ENCODE measurements at regions not wholly inside any gene's neighbourhood (a gene's known extent, or its start where the extent isn't known, plus 50 kb on each side); places are given as distances from the start of the nearest gene placed in this dataset.

DNA sequence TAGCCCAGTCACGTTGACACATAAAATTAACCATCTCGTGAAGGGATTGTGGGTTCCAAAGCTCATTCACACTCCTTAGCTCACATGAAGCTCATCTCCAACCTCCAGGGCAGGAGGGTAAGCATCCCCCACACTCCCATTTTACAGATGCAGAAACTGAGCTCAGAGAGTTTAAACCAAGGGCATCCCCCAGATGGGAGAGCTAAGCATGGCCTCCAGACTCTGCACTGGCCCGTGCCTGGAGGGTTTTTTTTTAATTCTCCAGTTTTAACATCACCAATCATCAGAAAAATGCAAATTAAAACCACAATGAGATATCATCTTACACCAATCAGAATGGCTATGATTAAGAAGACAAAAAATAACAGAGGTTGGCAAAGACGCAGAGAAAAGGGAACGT is 53.3 kb upstream of the TCF7L2 start:
- H3K9me3 Mint-ChIP-seq = peaks cover 4 to 12% (median 8%) of the 10 kb centered on the region in 7 donors
- Histone ChIP-seq H4K20me1 (ENCODE audit: insufficient read depth, low read length) (no peaks in the 10 kb centered on the region), H3K27me3 (ENCODE audit: control insufficient read depth in 2 of 2, insufficient read depth in 2 of 2, low read length in 2 of 2) (no peaks in the 10 kb centered on the region), H3K27ac (ENCODE audit: low read depth in 1 of 2, low read length in 2 of 2) (no peak overlapping the region), H3K4me3 (replicated peaks in 1 of 3; ENCODE audit: low read depth in 2 of 3, low read length in 3 of 3) (no peak overlapping the region), H2AFZ (ENCODE audit: insufficient read depth, low read depth, low read length, poor library complexity, severe bottlenecking) (no peak overlapping the region), H3K36me3 (replicated peaks in 1 of 2; ENCODE audit: control insufficient read depth in 1 of 2, insufficient read depth in 2 of 2, low read length in 2 of 2) (no peaks in the 10 kb centered on the region), H3K9me3 (replicated peaks in 1 of 2; ENCODE audit: control insufficient read depth in 1 of 2, insufficient read depth in 1 of 2, low read length in 2 of 2) (no peaks in the 10 kb centered on the region), H3K4me1 (ENCODE audit: control insufficient read depth in 1 of 2, insufficient read depth in 2 of 2, low read length in 2 of 2) (peaks cover 4% of the 10 kb centered on the region in 2 donors), H3K79me2 (ENCODE audit: insufficient read depth, low read length) (no peaks in the 10 kb centered on the region), H3K4me2 (replicated peaks; ENCODE audit: extremely low read depth, low read length, poor library complexity, severe bottlenecking) (no peak overlapping the region), H3K9ac (ENCODE audit: insufficient read depth, low read length, poor library complexity, severe bottlenecking) (no peak overlapping the region)
- peak overlapping the region in 1 of 7 donors; percentile 11 for H3K27ac Mint-ChIP-seq
- H3K4me3 Mint-ChIP-seq = no peak overlapping the region
- H3K4me1 Mint-ChIP-seq = peaks cover 11% of the 10 kb centered on the region
- TF ChIP-seq, protein P1, sequence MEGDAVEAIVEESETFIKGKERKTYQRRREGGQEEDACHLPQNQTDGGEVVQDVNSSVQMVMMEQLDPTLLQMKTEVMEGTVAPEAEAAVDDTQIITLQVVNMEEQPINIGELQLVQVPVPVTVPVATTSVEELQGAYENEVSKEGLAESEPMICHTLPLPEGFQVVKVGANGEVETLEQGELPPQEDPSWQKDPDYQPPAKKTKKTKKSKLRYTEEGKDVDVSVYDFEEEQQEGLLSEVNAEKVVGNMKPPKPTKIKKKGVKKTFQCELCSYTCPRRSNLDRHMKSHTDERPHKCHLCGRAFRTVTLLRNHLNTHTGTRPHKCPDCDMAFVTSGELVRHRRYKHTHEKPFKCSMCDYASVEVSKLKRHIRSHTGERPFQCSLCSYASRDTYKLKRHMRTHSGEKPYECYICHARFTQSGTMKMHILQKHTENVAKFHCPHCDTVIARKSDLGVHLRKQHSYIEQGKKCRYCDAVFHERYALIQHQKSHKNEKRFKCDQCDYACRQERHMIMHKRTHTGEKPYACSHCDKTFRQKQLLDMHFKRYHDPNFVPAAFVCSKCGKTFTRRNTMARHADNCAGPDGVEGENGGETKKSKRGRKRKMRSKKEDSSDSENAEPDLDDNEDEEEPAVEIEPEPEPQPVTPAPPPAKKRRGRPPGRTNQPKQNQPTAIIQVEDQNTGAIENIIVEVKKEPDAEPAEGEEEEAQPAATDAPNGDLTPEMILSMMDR (IDR thresholded peaks at IDR 0.05) = no peak
- DNase-seq = no peak
- no peaks in the 10 kb centered on the region for H3K36me3 Mint-ChIP-seq
- peaks cover 2 to 7% (median 4%) of the 10 kb centered on the region in 3 donors for H3K27me3 Mint-ChIP-seq (ENCODE audit: low read depth in 3 of 3)
- 100% methylated on average over 2 of the region's 5 CpGs for whole genome bisulfite sequencing (ENCODE audit: insufficient coverage)
- intact Hi-C loops (cut with micrococcal nuclease) = no loop called here

DNA sequence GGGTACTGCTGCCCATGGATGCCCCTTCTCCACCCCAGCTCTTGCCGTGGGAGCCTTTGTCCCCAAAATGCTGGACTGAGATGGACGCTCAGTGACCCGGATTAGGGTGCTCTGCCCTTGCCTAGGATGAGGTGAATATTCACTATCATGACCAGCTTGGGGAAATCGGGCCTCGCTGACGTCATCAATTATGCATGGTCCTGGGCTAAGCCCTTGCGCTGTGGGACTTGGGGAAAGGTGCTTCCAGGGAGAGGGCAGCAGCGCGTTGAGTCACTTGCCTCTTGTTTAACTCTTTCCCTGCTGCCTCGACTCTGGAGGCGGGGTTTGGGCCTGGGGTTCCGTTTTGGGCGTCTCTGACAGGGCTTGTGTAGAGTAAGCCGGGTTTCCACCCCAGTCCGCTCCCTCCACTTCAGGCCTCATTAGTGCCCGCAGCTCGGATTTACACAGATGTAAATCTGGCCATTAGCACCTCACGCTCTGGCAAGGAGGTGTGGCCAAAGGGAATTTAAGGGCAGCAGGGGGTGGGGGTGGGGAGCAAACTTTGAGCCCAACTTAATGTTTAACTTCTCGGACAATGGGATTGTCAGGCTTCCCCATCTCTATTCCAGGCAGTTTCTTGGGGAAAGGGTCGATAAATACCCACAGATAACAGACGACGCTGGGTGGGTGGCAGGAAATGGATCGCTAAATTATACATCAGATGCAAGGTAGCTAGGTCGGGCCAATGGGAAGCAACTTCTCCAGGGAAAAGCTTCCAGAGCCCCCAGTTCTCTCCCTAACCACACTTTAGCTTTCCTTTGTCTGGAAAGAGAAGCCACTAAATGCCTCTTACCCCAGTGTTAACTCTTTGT is 51.3 kb upstream of the TCF7L2 start:
- intact Hi-C loops (cut with micrococcal nuclease) = no loop called here

More for the DNA sequence above, 51.3 kb upstream of the TCF7L2 start:
- no peaks in the 10 kb centered on the region for H3K79me2 ChIP-seq (ENCODE audit: insufficient read depth, low read length)
- Mint-ChIP-seq H3K9me3 (peaks cover 0 to 4% (median 2%) of the 10 kb centered on the region in 7 donors), H3K27ac (no peak overlapping the region), H3K27me3 (ENCODE audit: low read depth in 3 of 3) (peaks cover 2 to 10% (median 5%) of the 10 kb centered on the region in 3 donors), H3K4me1 (peaks cover 14% of the 10 kb centered on the region), H3K36me3 (no peaks in the 10 kb centered on the region), H3K4me3 (no peak overlapping the region)
- H3K36me3 ChIP-seq (replicated peaks in 1 of 2; ENCODE audit: control insufficient read depth in 1 of 2, insufficient read depth in 2 of 2, low read length in 2 of 2) = no peaks in the 10 kb centered on the region
- H4K20me1 ChIP-seq (ENCODE audit: insufficient read depth, low read length) = no peaks in the 10 kb centered on the region
- TF ChIP-seq, protein P1 (IDR thresholded peaks at IDR 0.05) = no peak
- H3K9ac ChIP-seq (ENCODE audit: insufficient read depth, low read length, poor library complexity, severe bottlenecking) = no peak overlapping the region
- 78% methylated on average over 15 of the region's 24 CpGs for WGBS (ENCODE audit: insufficient coverage)
- H3K4me1 ChIP-seq (ENCODE audit: control insufficient read depth in 1 of 2, insufficient read depth in 2 of 2, low read length in 2 of 2) = peaks cover 4% of the 10 kb centered on the region in 2 donors
- peak in 1 of 3 donors; percentile 49 for DNase-seq
- no peaks in the 10 kb centered on the region for H3K27me3 ChIP-seq (ENCODE audit: control insufficient read depth in 2 of 2, insufficient read depth in 2 of 2, low read length in 2 of 2)
- H2AFZ ChIP-seq (ENCODE audit: insufficient read depth, low read depth, low read length, poor library complexity, severe bottlenecking) = no peak overlapping the region
- no peak overlapping the region for H3K27ac ChIP-seq (ENCODE audit: low read depth in 1 of 2, low read length in 2 of 2)
- no peaks in the 10 kb centered on the region for H3K9me3 ChIP-seq (replicated peaks in 1 of 2; ENCODE audit: control insufficient read depth in 1 of 2, insufficient read depth in 1 of 2, low read length in 2 of 2)
- no peak overlapping the region for H3K4me3 ChIP-seq (replicated peaks in 1 of 3; ENCODE audit: low read depth in 2 of 3, low read length in 3 of 3)
- no peak overlapping the region for H3K4me2 ChIP-seq (replicated peaks; ENCODE audit: extremely low read depth, low read length, poor library complexity, severe bottlenecking)
